ENCODE measurements at regions not wholly inside any gene's neighbourhood (a gene's known extent, or its start where the extent isn't known, plus 50 kb on each side); places are given as distances from the start of the nearest gene placed in this dataset.

GRCh38 chr3:187974871-187975271 lies 179.1 kb upstream of the LPP start:
- peaks cover 2% of the 10 kb centered on the region; the same call in 1 of the 2 replicates for H3K27me3 ChIP-seq (ENCODE audit: control insufficient read depth, insufficient read depth, low read length)
- dilution Hi-C loops (cut with HindIII; ENCODE audit: low sequenced_read_pairs, unreplicated experiment) = no loop called here
- no peak for ATAC-seq (ENCODE audit: low read depth)
- WGBS, 2 experiments (ENCODE audit: extremely low coverage in 2 of 2, insufficient read length in 1 of 2) = 83% methylated on average over 1 of the region's 3 CpGs; no CpG with 5 or more reads in 1 of the 2 experiments
- no peak overlapping the region for H3K14ac ChIP-seq (replicated peaks; ENCODE audit: low read depth, low read length)
- no peak overlapping the region for H2AK9ac ChIP-seq (replicated peaks; ENCODE audit: low read depth, low read length, poor library complexity)
- H3K27ac ChIP-seq (ENCODE audit: insufficient read depth, low read length) = no peak overlapping the region
- H4K8ac ChIP-seq (ENCODE audit: low read depth in 2 of 2, low read length in 2 of 2) = no peak overlapping the region
- H4K5ac ChIP-seq (ENCODE audit: low read depth, low read length) = no peak overlapping the region
- no peak overlapping the region for H3K4me2 ChIP-seq (ENCODE audit: low read depth, low read length)
- H2AFZ ChIP-seq (replicated peaks; ENCODE audit: low read length, poor library complexity) = no peak overlapping the region
- no peaks in the 10 kb centered on the region for H4K20me1 ChIP-seq (ENCODE audit: insufficient read depth, low read length)
- CTCF ChIA-PET = no interaction called here
- no peak overlapping the region for H2BK20ac ChIP-seq (ENCODE audit: low read depth, low read length)
- POLR2A ChIA-PET (ENCODE audit: unreplicated experiment) = interaction anchor here (0.5 kb wide), 1 partner anchor 15 kb away, joined by 3 read pairs; no protein-coding TSS in a partner anchor
- H3K23ac ChIP-seq (ENCODE audit: low read depth, low read length) = no peak overlapping the region
- no peaks in the 10 kb centered on the region for H3K9me1 ChIP-seq (ENCODE audit: insufficient read depth, low read length)
- H2BK120ac ChIP-seq (ENCODE audit: low read depth, low read length) = no peak overlapping the region
- intact Hi-C loops (cut with micrococcal nuclease) = no loop called here
- no peak overlapping the region for H3K9ac ChIP-seq (ENCODE audit: low read depth, low read length)
- no peak overlapping the region for H3K4me3 ChIP-seq (ENCODE audit: insufficient read depth, low read depth, low read length)
- no peaks in the 10 kb centered on the region for H3K79me1 ChIP-seq (ENCODE audit: low read depth in 1 of 2, low read length in 2 of 2)
- H3K56ac ChIP-seq (ENCODE audit: extremely low read depth, insufficient read depth, low read length) = no peak overlapping the region
- no peak overlapping the region for H3K4ac ChIP-seq (ENCODE audit: low read depth, low read length)
- no peaks in the 10 kb centered on the region for H3K36me3 ChIP-seq (ENCODE audit: control insufficient read depth, insufficient read depth, low read length)
- no peak for DNase-seq
- H4K91ac ChIP-seq (ENCODE audit: insufficient read depth, low read depth, low read length) = no peak overlapping the region
- H2BK15ac ChIP-seq (ENCODE audit: low read depth, low read length) = no peak overlapping the region
- no peak overlapping the region for H2AK5ac ChIP-seq (ENCODE audit: low read depth, low read length)
- BruUV-seq (replicated peaks) = no TSS peak
- 0 out of 2 replicates have a peak, but pooled peaks cover 2% of the 10 kb centered on the region for H3K9me3 ChIP-seq (ENCODE audit: control insufficient read depth, insufficient read depth, low read length)
- peaks cover 3% of the 10 kb centered on the region for H3K4me1 ChIP-seq (ENCODE audit: control insufficient read depth, insufficient read depth, low read length)
- no peak overlapping the region for H2BK5ac ChIP-seq (ENCODE audit: low read depth, low read length, poor library complexity, severe bottlenecking)
- TF ChIP-seq MAFK (IDR thresholded peaks at IDR 0.05; ENCODE audit: low read depth, low read length) (no peak), CEBPB (IDR thresholded peaks at IDR 0.05; ENCODE audit: low read depth, low read length) (no peak), BHLHE40 (IDR thresholded peaks at IDR 0.05; ENCODE audit: low read depth, low read length) (no peak), POLR2A (IDR thresholded peaks at IDR 0.05; ENCODE audit: low read depth, low read length) (no peak), RCOR1 (IDR thresholded peaks at IDR 0.05; ENCODE audit: insufficient replicate concordance, low read length) (no peak), SMC3 (IDR thresholded peaks at IDR 0.05; ENCODE audit: low read depth, low read length) (no peak), CTCF (conservative IDR thresholded peaks at IDR 0.05; ENCODE audit: low read depth, low read length) (no peak)
- TF ChIP-seq, protein P1, sequence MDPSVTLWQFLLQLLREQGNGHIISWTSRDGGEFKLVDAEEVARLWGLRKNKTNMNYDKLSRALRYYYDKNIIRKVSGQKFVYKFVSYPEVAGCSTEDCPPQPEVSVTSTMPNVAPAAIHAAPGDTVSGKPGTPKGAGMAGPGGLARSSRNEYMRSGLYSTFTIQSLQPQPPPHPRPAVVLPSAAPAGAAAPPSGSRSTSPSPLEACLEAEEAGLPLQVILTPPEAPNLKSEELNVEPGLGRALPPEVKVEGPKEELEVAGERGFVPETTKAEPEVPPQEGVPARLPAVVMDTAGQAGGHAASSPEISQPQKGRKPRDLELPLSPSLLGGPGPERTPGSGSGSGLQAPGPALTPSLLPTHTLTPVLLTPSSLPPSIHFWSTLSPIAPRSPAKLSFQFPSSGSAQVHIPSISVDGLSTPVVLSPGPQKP (IDR thresholded peaks at IDR 0.05; ENCODE audit: borderline replicate concordance, low read depth, low read length) = no peak
- in situ Hi-C loops (cut with MboI; ENCODE audit: low sequenced_read_pairs) = no loop called here
- no peak overlapping the region for H3K18ac ChIP-seq (ENCODE audit: low read depth, low read length)

Measured in IMR-90 (cell line).